Ascending aorta (tissue), 2 donors: ENCODE measurements at regions not wholly inside any gene's neighbourhood (a gene's known extent, or its start where the extent isn't known, plus 50 kb on each side); places are given as distances from the start of the nearest gene placed in this dataset.
"Not testable (repeated sequence)": the region's sequence is repeated elsewhere in the genome, so short reads cannot be mapped to it uniquely, and the experiment has no call there.

Experiments used
- DNase-seq, 2 donors: peaks; one replicate each; pipeline ENCODE4 v3.0.0-alpha.2; 2019; ENCODE audit warnings: low spot score in 2 of 2
- H3K27ac ChIP-seq, 2 donors: fragments of 200-600 bp; sonication (generic); one replicate each; pipeline ENCODE4 v1.5.1; 2016 to 2017; ENCODE audit warnings: mild to moderate bottlenecking in 1 of 2
- H3K27me3 ChIP-seq: fragments of 200-600 bp; sonication (generic); one replicate; pipeline ENCODE4 v1.5.1; 2017
- H3K36me3 ChIP-seq, 2 donors: fragments of 200-600 bp; sonication (generic); one replicate each; pipeline ENCODE4 v1.5.1; 2016
- H3K4me1 ChIP-seq, 2 donors: fragments of 200-600 bp; sonication (generic); one replicate each; pipeline ENCODE4 v1.5.1; 2016 to 2017; ENCODE audit warnings: mild to moderate bottlenecking in 1 of 2
- H3K4me3 ChIP-seq, 2 donors: fragments of 200-600 bp; sonication (generic); one replicate each; pipeline ENCODE4 v1.5.1; 2016 to 2017; ENCODE audit warnings: mild to moderate bottlenecking in 1 of 2
- H3K9me3 ChIP-seq, 2 donors: fragments of 200-600 bp; sonication (generic); one replicate each; pipeline ENCODE4 v1.5.1; 2016
- CTCF ChIP-seq, 3 experiments: fragments of 200-600 bp in 2 of 3; fragments of 450-650 bp in 1 of 3; sonication (generic) in 2 of 3; IDR thresholded peaks; one replicate each; pipeline ENCODE4 v1.5.1; 2016 to 2019; ENCODE audit warnings: antibody characterized with exemption in 3 of 3, mild to moderate bottlenecking in 1 of 3, moderate library complexity in 1 of 3
- intact Hi-C: fragments of 100-400 bp; cut with DNase I; formaldehyde crosslinking; loops from one replicate; pipeline ENCODE4 v1.15.1; 2023

GRCh38 chr7:101722247-101722646, 93.2 kb upstream of the MYL10 start:
- Histone ChIP-seq H3K9me3 (no peaks in the 10 kb centered on the region), H3K27me3 (no peaks in the 10 kb centered on the region), H3K27ac (no peak overlapping the region), H3K36me3 (no peaks in the 10 kb centered on the region), H3K4me1 (no peaks in the 10 kb centered on the region), H3K4me3 (no peak overlapping the region)
- DNase-seq, result no peak
- TF ChIP-seq CTCF (IDR thresholded peaks at IDR 0.05), result no peak
- intact Hi-C loops, result no loop called here

- Histone ChIP-seq H3K27ac (no peak overlapping the region), H3K4me1 (no peaks in the 10 kb centered on the region), H3K4me3 (no peak overlapping the region), H3K9me3 (no peaks in the 10 kb centered on the region), H3K36me3 (no peaks in the 10 kb centered on the region), H3K27me3 (no peaks in the 10 kb centered on the region)
- intact Hi-C loops, result no loop called here
- no peak for TF ChIP-seq CTCF (IDR thresholded peaks at IDR 0.05)
- no peak for DNase-seq
Measured at GRCh38 chr7:101723835-101724234, 93.6 kb upstream of the CUX1 start.

GRCh38 chr7:101724957-101725356, 92.5 kb upstream of the CUX1 start:
- Histone ChIP-seq H3K9me3 (no peaks in the 10 kb centered on the region), H3K36me3 (no peaks in the 10 kb centered on the region), H3K4me3 (no peak overlapping the region), H3K27ac (no peak overlapping the region), H3K27me3 (no peaks in the 10 kb centered on the region), H3K4me1 (no peaks in the 10 kb centered on the region)
- DNase-seq, result no peak
- intact Hi-C loops, result no loop called here
- TF ChIP-seq CTCF (IDR thresholded peaks at IDR 0.05), result no peak

- Histone ChIP-seq H3K4me1 (no peaks in the 10 kb centered on the region), H3K4me3 (no peak overlapping the region), H3K27me3 (no peaks in the 10 kb centered on the region), H3K9me3 (no peaks in the 10 kb centered on the region), H3K27ac (no peak overlapping the region), H3K36me3 (no peaks in the 10 kb centered on the region)
- no peak for DNase-seq
- no peak for TF ChIP-seq CTCF (IDR thresholded peaks at IDR 0.05)
- intact Hi-C loops, result no loop called here
Measured at GRCh38 chr7:101725921-101726320, 91.5 kb upstream of the CUX1 start.

GRCh38 chr7:101727184-101727583, 90.2 kb upstream of the CUX1 start:
- no peak overlapping the region for H3K4me3 ChIP-seq
- H3K27ac ChIP-seq, result no peak overlapping the region
- H3K4me1 ChIP-seq, result no peaks in the 10 kb centered on the region
- H3K9me3 ChIP-seq, result no peaks in the 10 kb centered on the region
- H3K27me3 ChIP-seq, result no peaks in the 10 kb centered on the region
- H3K36me3 ChIP-seq, result no peaks in the 10 kb centered on the region
- DNase-seq, result no peak
- intact Hi-C loops, result no loop called here
- no peak for TF ChIP-seq CTCF (IDR thresholded peaks at IDR 0.05)

- H3K9me3 ChIP-seq, result no peaks in the 10 kb centered on the region
- no peak for TF ChIP-seq CTCF (IDR thresholded peaks at IDR 0.05)
- no peak overlapping the region for H3K27ac ChIP-seq
- DNase-seq, result no peak
- no peak overlapping the region for H3K4me3 ChIP-seq
- H3K4me1 ChIP-seq, result peaks cover 0 to 1% of the 10 kb centered on the region in 2 donors
- intact Hi-C loops, result no loop called here
- no peaks in the 10 kb centered on the region for H3K36me3 ChIP-seq
- H3K27me3 ChIP-seq, result no peaks in the 10 kb centered on the region
Measured at GRCh38 chr7:101728128-101728527, 89.3 kb upstream of the CUX1 start.

- H3K4me3 ChIP-seq, H3K27me3 ChIP-seq, H3K27ac ChIP-seq, H3K4me1 ChIP-seq, DNase-seq, H3K9me3 ChIP-seq, H3K36me3 ChIP-seq, intact Hi-C loops: not testable (repeated sequence)
Measured at GRCh38 chr7:101728873-101729240, 88.6 kb upstream of the CUX1 start.
